AG08395 (cell line): ENCODE measurements at regions not wholly inside any gene's neighbourhood (a gene's known extent, or its start where the extent isn't known, plus 50 kb on each side); places are given as distances from the start of the nearest gene placed in this dataset.
"Not testable (repeated sequence)": the region's sequence is repeated elsewhere in the genome, so short reads cannot be mapped to it uniquely, and the experiment has no call there.

Source experiments
- DNase-seq: peaks from one replicate; pipeline ENCODE4 v3.0.0; 2012; ENCODE audit warnings: mixed read lengths, low spot score

DNA sequence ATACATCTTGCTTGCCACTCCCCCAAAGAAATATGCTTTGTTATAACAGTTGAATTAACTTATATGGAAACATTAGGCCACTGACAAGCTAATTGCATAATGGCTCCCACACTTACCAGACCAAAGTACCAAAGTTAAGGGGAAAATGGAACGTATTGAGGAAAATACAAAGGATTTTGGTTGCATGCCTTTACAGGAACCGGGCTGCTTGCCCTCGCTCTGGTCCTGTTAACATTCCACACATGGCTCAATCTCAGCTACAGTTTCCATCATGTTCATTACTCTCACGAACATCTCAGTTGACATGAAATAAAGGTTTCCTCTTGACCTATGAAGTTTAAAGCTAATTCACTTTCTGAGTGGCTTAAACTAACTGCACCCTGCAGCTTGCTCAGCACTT, 220.7 kb upstream of the RXFP2 start:
- DNase-seq, result peak; percentile 29

GRCh38 chr13:31521435-31521834, 217.9 kb upstream of the RXFP2 start:
- peak; percentile 21 for DNase-seq

DNA sequence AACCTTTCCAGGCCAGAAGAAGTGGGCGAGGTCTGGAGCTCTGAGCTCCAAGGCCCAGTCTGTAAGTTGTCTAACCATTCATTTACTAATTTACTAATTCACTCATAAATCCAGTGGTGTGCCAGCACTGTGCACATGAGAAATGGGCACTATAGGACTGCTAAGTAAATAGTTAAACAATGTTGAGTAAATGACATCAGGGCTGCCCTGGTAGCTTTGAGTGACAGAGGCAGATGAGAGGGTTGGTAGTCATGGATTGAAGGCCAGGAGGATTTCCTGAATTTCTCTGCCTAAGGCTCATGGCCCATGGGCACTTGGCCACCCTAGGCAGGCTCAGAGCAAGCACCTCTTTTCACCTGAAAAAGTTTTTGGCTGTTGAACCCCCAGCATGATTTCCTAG, 216.9 kb upstream of the RXFP2 start:
- DNase-seq, result no peak

DNA sequence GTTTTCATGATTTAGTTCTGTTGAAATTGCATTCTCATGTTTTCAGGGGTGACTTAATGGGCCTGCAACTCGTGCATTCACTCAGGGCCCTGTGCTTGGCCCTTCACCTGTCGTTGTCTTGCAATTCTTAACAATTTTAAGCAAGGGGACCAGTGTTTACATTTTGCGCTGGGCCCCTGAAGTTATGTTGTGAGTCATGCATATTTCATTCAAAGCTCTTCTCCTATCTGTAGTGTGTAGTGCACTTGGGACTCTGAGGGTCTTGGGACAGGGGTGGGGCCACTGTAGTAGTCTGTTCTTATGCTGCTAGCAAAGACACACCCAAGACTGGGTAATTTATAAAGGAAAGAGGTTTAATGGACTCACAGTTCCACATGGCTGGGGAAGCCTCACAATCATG, 211.2 kb upstream of the RXFP2 start:
- no peak for DNase-seq

DNA sequence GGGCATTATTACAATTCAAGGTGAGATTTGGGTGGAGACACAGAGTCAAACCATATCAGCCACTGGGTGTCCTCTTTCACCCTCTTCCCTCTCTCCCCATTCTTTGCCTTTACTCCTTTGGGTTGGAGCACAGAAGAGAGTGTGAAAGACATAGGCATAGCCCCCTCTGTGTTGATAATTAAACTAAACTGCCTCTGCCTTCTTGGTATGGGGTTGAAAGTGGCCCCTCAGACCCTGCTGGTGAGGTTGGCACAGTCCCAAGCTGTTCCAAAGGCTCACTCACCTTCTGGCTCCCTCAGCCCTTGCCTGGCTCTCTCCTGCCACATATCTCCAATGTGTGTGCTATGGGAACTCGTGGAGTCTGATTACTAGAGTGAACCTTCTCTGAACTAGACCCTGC, 210.6 kb upstream of the RXFP2 start:
- DNase-seq, result no peak

DNA sequence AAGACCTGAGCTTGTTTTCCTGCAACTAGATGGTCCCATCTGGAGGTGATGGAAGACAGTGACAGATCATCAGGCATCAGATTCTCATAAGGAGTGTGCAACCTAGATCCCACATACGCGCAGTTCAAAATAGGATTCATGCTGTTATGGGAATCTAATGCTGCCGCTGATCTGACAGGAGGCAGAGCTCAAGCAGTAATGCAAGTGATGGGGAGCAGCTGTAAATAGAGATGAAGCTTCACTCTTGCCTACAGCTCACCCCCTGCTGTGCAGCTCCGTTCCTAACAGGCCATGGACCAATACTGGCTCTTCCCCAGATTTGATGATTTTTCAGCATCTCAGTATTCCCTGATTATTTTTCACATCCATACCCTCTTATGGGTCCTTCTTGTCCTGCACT, 208.4 kb upstream of the RXFP2 start:
- no peak for DNase-seq

DNA sequence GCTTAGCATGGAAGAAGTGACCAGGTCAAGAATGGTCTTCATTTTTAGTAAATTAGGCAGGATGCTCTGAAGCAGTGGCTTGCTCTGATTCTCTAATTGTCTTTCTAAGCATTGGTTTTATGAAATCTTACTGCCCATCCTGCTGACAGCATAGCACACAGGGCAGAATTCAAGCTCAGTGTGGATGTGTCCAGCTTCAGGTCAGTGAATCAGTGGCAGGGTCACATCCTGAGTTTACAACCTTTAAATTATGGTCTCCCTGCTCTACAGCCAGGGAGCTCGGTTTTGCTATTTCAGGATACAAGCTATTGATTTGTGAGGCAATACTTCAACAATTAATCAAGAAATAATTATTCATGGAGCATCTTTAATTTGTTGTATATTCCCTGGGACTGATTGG, 202.3 kb upstream of the RXFP2 start:
- no peak for DNase-seq

DNA sequence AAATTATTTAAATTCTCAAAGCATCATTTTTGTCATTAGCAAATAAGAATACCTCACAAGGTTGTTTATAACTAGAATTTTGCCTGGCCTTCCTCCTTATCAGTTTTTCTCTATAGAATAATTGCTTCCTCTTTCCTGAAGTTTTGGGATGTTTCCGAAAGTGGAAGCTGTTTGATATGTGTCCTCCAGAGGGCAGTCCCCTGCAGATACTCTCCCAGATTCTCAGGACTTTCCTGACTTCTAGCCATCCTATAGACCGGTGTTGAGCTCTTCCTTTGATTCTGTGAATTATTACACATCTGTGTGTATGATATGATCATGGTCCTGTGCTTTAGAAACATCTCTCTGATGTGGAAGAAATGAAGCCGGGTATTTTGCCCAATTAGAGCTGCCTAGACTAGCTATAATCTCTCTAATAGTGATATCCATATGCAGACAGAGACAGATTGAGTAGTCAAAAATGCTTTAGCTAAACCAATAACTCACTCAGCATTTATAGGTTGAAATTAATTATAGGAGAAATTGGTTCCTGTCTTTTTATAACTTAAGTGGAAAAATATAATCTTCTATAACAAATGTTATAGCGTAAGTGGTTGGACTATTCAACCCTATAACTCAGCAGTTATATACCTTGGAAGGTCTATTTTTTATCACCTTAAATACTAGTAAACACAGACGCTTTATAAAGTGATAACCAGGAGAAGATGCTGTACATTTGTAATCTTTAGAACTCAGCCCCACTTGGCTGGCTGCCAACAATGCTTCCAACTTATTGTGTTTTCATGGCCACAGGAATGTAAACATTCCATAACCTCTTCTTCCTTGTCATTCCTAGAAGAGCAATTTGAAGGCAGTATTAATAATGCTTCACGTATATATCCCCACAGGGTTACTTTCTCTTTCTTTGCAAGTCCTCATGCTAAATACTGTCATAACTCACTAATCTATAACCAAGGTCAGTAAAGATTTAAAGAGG, 201.0 kb upstream of the RXFP2 start:
- DNase-seq, result peak; percentile 67

DNA sequence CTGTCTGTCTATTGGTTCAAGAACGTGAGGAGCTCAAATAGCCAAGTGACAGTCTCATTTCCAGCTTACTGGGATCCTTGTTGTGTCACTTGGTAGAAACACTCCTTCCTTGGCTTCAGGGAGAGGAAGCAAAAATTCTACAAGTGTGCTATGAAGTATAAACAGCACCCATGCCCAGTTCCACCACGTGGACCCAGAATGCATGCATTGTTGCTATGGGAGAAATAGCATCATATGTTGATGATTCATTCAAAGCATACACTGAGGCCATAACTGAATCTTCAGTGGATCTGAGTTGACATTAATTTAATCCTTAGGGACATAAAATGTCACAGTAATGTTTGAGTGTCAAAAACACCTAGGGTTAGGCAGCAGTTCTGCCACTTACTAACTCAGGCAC, 199.0 kb upstream of the RXFP2 start:
- no peak for DNase-seq

GRCh38 chr13:31543190-31543589, 196.1 kb upstream of the RXFP2 start:
- no peak for DNase-seq

DNA sequence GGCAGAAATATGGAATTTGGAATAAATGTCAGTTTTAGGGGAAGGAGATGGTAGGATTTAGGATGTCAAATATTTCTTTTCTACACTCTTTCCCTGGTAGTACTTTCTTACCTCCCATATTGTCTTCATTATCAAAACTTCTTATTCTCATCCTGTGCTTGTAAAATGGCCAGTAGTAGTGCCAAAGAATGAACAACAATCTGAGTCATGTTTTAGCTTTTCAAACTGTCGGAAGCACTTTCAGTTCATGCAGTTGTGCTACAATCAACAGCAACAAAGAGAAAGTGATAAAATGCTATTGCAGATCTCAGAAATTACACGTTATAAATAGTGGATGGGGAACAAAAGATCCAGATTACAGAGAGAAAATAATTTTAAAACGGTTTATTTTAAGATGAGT, 193.7 kb upstream of the RXFP2 start:
- DNase-seq, result peak; percentile 55

DNA sequence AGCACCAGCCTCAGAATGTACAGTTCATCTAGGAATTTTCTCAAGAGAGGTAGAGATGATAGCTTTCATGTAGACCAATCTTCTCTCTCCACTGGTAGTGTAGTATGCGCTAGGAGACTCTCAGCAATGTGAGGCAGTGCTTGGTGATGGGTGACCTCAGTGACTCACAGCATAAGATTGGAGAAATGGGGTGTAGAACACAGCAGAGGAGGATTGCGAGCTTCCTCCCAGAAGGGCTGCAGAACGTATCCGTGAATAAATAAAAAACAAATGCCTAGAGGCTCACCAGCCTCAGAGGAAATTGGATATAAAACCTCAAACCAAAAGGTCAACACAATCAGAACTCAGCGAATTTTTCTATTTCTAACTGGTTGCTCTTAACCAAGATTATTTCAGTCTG, 182.9 kb upstream of the RXFP2 start:
- peak; percentile 72 for DNase-seq

DNA sequence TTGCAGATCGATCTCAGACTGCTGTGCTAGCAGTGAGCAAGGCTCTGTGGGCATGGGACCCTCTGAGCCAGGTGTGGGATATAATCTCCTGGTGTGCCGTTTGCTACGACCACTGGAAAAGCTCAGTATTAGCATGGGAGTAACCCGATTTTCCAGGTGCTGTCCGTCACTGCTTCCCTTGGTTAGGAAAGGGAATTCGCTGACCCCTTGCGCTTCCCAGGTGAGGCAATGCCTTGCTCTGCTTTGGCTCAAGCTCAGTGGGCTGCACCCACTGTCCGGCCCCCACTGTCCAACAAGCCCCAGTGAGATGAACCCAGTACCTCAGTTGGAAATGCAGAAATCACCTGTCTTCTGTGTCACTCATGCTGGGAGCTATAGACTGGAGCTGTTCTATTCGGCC, 155.1 kb upstream of the RXFP2 start:
- not testable (repeated sequence) for DNase-seq

GRCh38 chr13:31587698-31588266, 151.5 kb upstream of the RXFP2 start:
- no peak for DNase-seq

GRCh38 chr13:31588316-31588715, 151.0 kb upstream of the RXFP2 start:
- no peak for DNase-seq

GRCh38 chr13:31588893-31589292, 150.4 kb upstream of the RXFP2 start:
- DNase-seq, result no peak

- DNase-seq, result no peak
Observed at GRCh38 chr13:31591642-31592233, 147.6 kb upstream of the RXFP2 start.

GRCh38 chr13:31594056-31594455, 145.3 kb upstream of the RXFP2 start:
- no peak for DNase-seq

DNA sequence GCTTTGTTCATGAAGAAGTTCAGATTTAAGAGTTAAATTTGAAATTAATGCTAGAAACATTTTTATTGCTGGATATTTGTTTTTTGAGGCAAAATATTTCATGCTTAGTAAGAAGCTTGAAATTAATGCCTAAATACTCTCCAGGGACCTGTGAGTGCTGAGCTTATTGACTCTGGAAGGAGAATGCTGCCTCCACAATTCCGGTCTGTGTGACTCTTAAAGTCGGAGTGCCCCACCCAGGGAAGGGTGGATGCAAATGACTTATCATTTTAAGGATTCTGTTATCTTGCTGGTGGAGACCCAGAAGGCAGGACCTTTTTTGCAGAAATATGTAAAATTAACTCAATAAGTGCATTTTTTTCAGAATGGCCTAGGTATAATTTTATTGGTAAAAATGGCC, 143.8 kb upstream of the RXFP2 start:
- peak; percentile 5 for DNase-seq

GRCh38 chr13:31598990-31599389, 140.3 kb upstream of the RXFP2 start:
- no peak for DNase-seq

DNA sequence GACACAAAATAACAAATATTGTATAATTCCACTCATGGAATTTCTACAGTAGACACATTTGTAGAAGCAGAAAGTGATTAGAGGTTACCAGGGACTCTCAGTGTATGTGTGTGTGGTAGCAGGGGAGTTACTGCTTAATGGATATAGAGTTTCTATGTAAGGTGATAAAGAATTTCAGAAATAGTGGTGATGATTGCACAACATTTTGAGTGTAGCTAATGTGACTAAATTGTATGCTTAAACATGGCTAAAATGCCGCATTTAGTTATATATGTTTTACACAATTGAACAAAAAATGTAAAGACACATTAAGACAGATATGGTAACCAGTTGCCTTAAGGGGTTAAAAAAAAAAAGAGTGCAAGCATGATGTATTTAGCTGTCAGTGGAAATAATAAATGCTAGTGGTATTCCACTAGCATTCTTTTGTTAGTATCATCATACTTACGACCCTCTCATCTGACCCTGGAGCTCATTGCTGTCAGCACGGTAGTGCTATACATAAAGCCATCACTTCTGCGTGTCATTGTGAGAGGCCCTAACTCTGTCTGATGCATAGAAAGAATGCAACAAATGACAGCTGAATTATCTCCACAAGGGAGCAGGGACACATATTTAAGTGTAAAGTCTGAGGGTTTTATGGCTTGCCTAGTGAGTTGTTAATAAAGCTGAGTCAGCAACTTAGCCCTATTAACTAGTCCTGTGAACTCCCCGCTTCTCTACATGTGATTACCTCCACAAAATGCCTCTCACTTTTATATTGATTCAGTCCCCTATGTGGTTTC, 134.1 kb upstream of the RXFP2 start:
- no peak for DNase-seq

- not testable (repeated sequence) for DNase-seq
Observed at GRCh38 chr13:31607531-31607930, 131.8 kb upstream of the RXFP2 start.
